ENCODE measurements at regions not wholly inside any gene's neighbourhood (a gene's known extent, or its start where the extent isn't known, plus 50 kb on each side); places are given as distances from the start of the nearest gene placed in this dataset.

- no peaks in the 10 kb centered on the region for H3K36me3 ChIP-seq
- H4K20me1 ChIP-seq = no peaks in the 10 kb centered on the region
- H3K27ac ChIP-seq = 0 out of 22 replicates have a peak overlapping the region, but pooled peaks of 1 of the 11 experiments have one; percentile 6
- no peak for TF ChIP-seq Cebpa-rat (IDR thresholded peaks at IDR 0.05)
- no peaks in the 10 kb centered on the region for H3K9me3 ChIP-seq (replicated peaks in 1 of 11)
- peak overlapping the region in 2 of 11 experiments; percentile 20 to 38; a peak in 3 of 22 replicates for H3K4me2 ChIP-seq
- H3K4me1 ChIP-seq = peaks cover 0 to 15% (median 0%) of the 10 kb centered on the region in 10 experiments; a peak in 4 of 20 replicates
- H3K9ac ChIP-seq = no peak overlapping the region
- H3K4me3 ChIP-seq = no peak overlapping the region
- no peaks in the 10 kb centered on the region for H3K27me3 ChIP-seq
These were observed 1032.7 kb upstream of the TENM4 start for GRCh38 chr11:80473562-80473961.

GRCh38 chr11:80469871-80470270, 1029.0 kb upstream of the TENM4 start:
- H3K36me3 ChIP-seq = no peaks in the 10 kb centered on the region
- peaks cover 0 to 15% (median 0%) of the 10 kb centered on the region in 10 experiments; a peak in 4 of 20 replicates for H3K4me1 ChIP-seq
- H4K20me1 ChIP-seq = no peaks in the 10 kb centered on the region
- no peak overlapping the region for H3K4me2 ChIP-seq
- H3K27me3 ChIP-seq = no peaks in the 10 kb centered on the region
- no peak overlapping the region for H3K27ac ChIP-seq
- no peak overlapping the region for H3K4me3 ChIP-seq
- H3K9me3 ChIP-seq (replicated peaks in 1 of 11) = no peaks in the 10 kb centered on the region
- H3K9ac ChIP-seq = no peak overlapping the region
- TF ChIP-seq Cebpa-rat (IDR thresholded peaks at IDR 0.05) = no peak

- Histone ChIP-seq H3K27me3 (no peaks in the 10 kb centered on the region), H3K4me2 (no peak overlapping the region), H3K9ac (no peak overlapping the region), H3K9me3 (replicated peaks in 1 of 11) (no peaks in the 10 kb centered on the region; a peak in 1 of 22 replicates), H3K4me1 (no peaks in the 10 kb centered on the region), H3K36me3 (no peaks in the 10 kb centered on the region), H3K4me3 (no peak overlapping the region), H3K27ac (no peak overlapping the region), H4K20me1 (no peaks in the 10 kb centered on the region)
- TF ChIP-seq Cebpa-rat (IDR thresholded peaks at IDR 0.05) = no peak
These were observed 1025.7 kb upstream of the TENM4 start for GRCh38 chr11:80466570-80466969.

GRCh38 chr11:80462211-80462610, 1021.4 kb upstream of the TENM4 start:
- Histone ChIP-seq H3K4me2 (no peak overlapping the region), H3K4me3 (no peak overlapping the region), H3K36me3 (no peaks in the 10 kb centered on the region), H3K9me3 (replicated peaks in 1 of 11) (no peaks in the 10 kb centered on the region; a peak in 1 of 22 replicates), H4K20me1 (no peaks in the 10 kb centered on the region), H3K27me3 (no peaks in the 10 kb centered on the region), H3K4me1 (no peaks in the 10 kb centered on the region), H3K9ac (no peak overlapping the region), H3K27ac (no peak overlapping the region)
- no peak for TF ChIP-seq Cebpa-rat (IDR thresholded peaks at IDR 0.05)

GRCh38 chr11:80458376-80458775, 1017.5 kb upstream of the TENM4 start:
- no peak for TF ChIP-seq Cebpa-rat (IDR thresholded peaks at IDR 0.05)
- Histone ChIP-seq H4K20me1 (no peaks in the 10 kb centered on the region), H3K27me3 (no peaks in the 10 kb centered on the region), H3K4me1 (no peaks in the 10 kb centered on the region), H3K27ac (no peak overlapping the region), H3K4me2 (no peak overlapping the region), H3K9me3 (replicated peaks in 1 of 11) (no peaks in the 10 kb centered on the region), H3K9ac (no peak overlapping the region), H3K36me3 (no peaks in the 10 kb centered on the region), H3K4me3 (no peak overlapping the region)

- TF ChIP-seq Cebpa-rat (IDR thresholded peaks at IDR 0.05) = no peak
These were observed 1017.0 kb upstream of the TENM4 start for GRCh38 chr11:80457823-80458222.

GRCh38 chr11:80455818-80456217, 1015.0 kb upstream of the TENM4 start:
- no peak overlapping the region for H3K4me2 ChIP-seq
- H3K9ac ChIP-seq = no peak overlapping the region

More at GRCh38 chr11:80457823-80458222, 1017.0 kb upstream of the TENM4 start:
- no peak overlapping the region for H3K27ac ChIP-seq
- no peak overlapping the region for H3K9ac ChIP-seq
- no peak overlapping the region for H3K4me2 ChIP-seq
- no peaks in the 10 kb centered on the region for H3K27me3 ChIP-seq
- H3K4me1 ChIP-seq = no peaks in the 10 kb centered on the region
- no peaks in the 10 kb centered on the region for H3K9me3 ChIP-seq (replicated peaks in 1 of 11)
- H3K36me3 ChIP-seq = no peaks in the 10 kb centered on the region
- H4K20me1 ChIP-seq = no peaks in the 10 kb centered on the region
- no peak overlapping the region for H3K4me3 ChIP-seq

GRCh38 chr11:80451105-80451504, 1010.3 kb upstream of the TENM4 start:
- H3K27ac ChIP-seq = no peak overlapping the region
- peak overlapping the region; percentile 8 to 50 (median 28); a peak in 15 of 22 replicates for H3K4me2 ChIP-seq
- H3K36me3 ChIP-seq = no peaks in the 10 kb centered on the region
- TF ChIP-seq Cebpa-rat (IDR thresholded peaks at IDR 0.05) = no peak
- no peak overlapping the region for H3K9ac ChIP-seq
- peaks cover 0 to 15% (median 10%) of the 10 kb centered on the region in 10 experiments; a peak in 14 of 20 replicates for H3K4me1 ChIP-seq
- no peak overlapping the region for H3K4me3 ChIP-seq
- H3K9me3 ChIP-seq (replicated peaks in 1 of 11) = no peaks in the 10 kb centered on the region
- no peaks in the 10 kb centered on the region for H4K20me1 ChIP-seq
- H3K27me3 ChIP-seq = no peaks in the 10 kb centered on the region

More at GRCh38 chr11:80455818-80456217, 1015.0 kb upstream of the TENM4 start:
- no peaks in the 10 kb centered on the region for H4K20me1 ChIP-seq
- H3K4me3 ChIP-seq = no peak overlapping the region
- no peaks in the 10 kb centered on the region for H3K36me3 ChIP-seq
- no peak overlapping the region for H3K27ac ChIP-seq
- H3K4me1 ChIP-seq = peaks cover 0 to 10% (median 6%) of the 10 kb centered on the region in 10 experiments; a peak in 14 of 20 replicates
- TF ChIP-seq Cebpa-rat (IDR thresholded peaks at IDR 0.05) = no peak
- H3K27me3 ChIP-seq = no peaks in the 10 kb centered on the region
- H3K9me3 ChIP-seq (replicated peaks in 1 of 11) = no peaks in the 10 kb centered on the region

GRCh38 chr11:80448709-80449108, 1007.9 kb upstream of the TENM4 start:
- H3K36me3 ChIP-seq = no peaks in the 10 kb centered on the region
- no peak for TF ChIP-seq Cebpa-rat (IDR thresholded peaks at IDR 0.05)
- no peaks in the 10 kb centered on the region for H3K27me3 ChIP-seq

GRCh38 chr11:80443177-80443576, 1002.3 kb upstream of the TENM4 start:
- Histone ChIP-seq H3K4me2 (peak overlapping the region in 4 of 11 experiments; percentile 26 to 52 (median 46); a peak in 7 of 22 replicates), H4K20me1 (no peaks in the 10 kb centered on the region), H3K27ac (no peak overlapping the region), H3K9ac (no peak overlapping the region), H3K36me3 (no peaks in the 10 kb centered on the region), H3K4me3 (no peak overlapping the region), H3K27me3 (no peaks in the 10 kb centered on the region), H3K4me1 (peaks cover 0 to 27% (median 5%) of the 10 kb centered on the region in 10 experiments; a peak in 9 of 20 replicates), H3K9me3 (replicated peaks in 1 of 11) (no peaks in the 10 kb centered on the region)
- no peak for TF ChIP-seq Cebpa-rat (IDR thresholded peaks at IDR 0.05)

More at GRCh38 chr11:80448709-80449108, 1007.9 kb upstream of the TENM4 start:
- H3K4me3 ChIP-seq = no peak overlapping the region
- no peaks in the 10 kb centered on the region for H4K20me1 ChIP-seq
- no peaks in the 10 kb centered on the region for H3K9me3 ChIP-seq (replicated peaks in 1 of 11)
- no peak overlapping the region for H3K4me2 ChIP-seq
- no peak overlapping the region for H3K27ac ChIP-seq
- H3K9ac ChIP-seq = no peak overlapping the region
- peaks cover 0 to 15% (median 10%) of the 10 kb centered on the region in 10 experiments; a peak in 14 of 20 replicates for H3K4me1 ChIP-seq

Measured in BLaER1 treated with 17β-estradiol and CSF1 and Interleukin-3, amounts not matched to agents 10 nM and 100 nM (cell line).